HCT116 (cell line): ENCODE measurements at regions not wholly inside any gene's neighbourhood (a gene's known extent, or its start where the extent isn't known, plus 50 kb on each side); places are given as distances from the start of the nearest gene placed in this dataset.

ENCODE experiments used
- ATAC-seq: fragments of 200-7000 bp; cut with Tn5 transposase; 2 replicates; pipeline ENCODE4 v1.9.1; 2020; ENCODE audit warnings: mild to moderate bottlenecking, moderate library complexity
- BruUV-seq: library from RNA; stranded (reverse); fragments of 400-500 nt; replicated peaks from 2 replicates; lab custom pipeline; 2021; lab: Mats Ljungman, UMichigan
- CTCF ChIA-PET: fragments of 300-600 bp; sonication (Branson Sonifier 250); formaldehyde crosslinking; loops from one replicate; lab custom pipeline; 2021; ENCODE audit warnings: antibody characterized with exemption; lab: Charles Lee
- POLR2A ChIA-PET: fragments of 300-600, 350-600 bp; sonication (Branson Sonifier 250); formaldehyde crosslinking; loops from one replicate; lab custom pipeline; 2021; ENCODE audit warnings: antibody characterized with exemption; lab: Charles Lee
- RAD21 ChIA-PET, 2 experiments: fragments of 300-600 bp; sonication (Branson Sonifier 250); formaldehyde crosslinking; loops; one replicate each; lab custom pipeline; 2023; ENCODE audit warnings: low total read pairs in 2 of 2; ENCODE audit not compliant: uncharacterized antibody in 2 of 2, unreplicated experiment in 2 of 2, low non-redundant PET in 1 of 2; lab: Charles Lee
- DNase-seq: peaks from one replicate; pipeline ENCODE4 v3.0.0-alpha.2; 2010; ENCODE audit warnings: low read depth, low spot score
- H2AFZ ChIP-seq: fragments of 200-600 bp; shearing (Covaris generic), sonication (generic); 2 replicates; pipeline ENCODE4 v1.6.1; 2017; ENCODE audit warnings: low read depth, mixed run types, mixed read lengths, antibody characterized with exemption, low read length; ENCODE audit not compliant: poor library complexity, severe bottlenecking
- H3K27ac ChIP-seq: 2 replicates; pipeline ENCODE4 v1.5.1; 2012; ENCODE audit warnings: low read depth, low read length
- H3K27me3 ChIP-seq: fragments of 200-600 bp; sonication (generic); 2 replicates; pipeline ENCODE4 v1.6.1; 2016; ENCODE audit warnings: mixed run types, low read length, mixed read lengths; ENCODE audit not compliant: insufficient read depth
- H3K36me3 ChIP-seq, 2 experiments: fragments of 200-500 bp in 1 of 2; fragments of 200-600 bp in 1 of 2; sonication (Bioruptor generic) in 1 of 2; sonication (generic) in 1 of 2; 2 replicates each; pipeline versions ENCODE4 v1.5.1 to v1.6.1; 2014 to 2016; ENCODE audit warnings: low read length in 2 of 2, inconsistent platforms in 1 of 2, mixed read lengths in 1 of 2, mixed run types in 1 of 2; ENCODE audit not compliant: insufficient read depth in 2 of 2, control insufficient read depth in 1 of 2
- H3K4me1 ChIP-seq, 2 experiments: fragments of 200-600 bp in 1 of 2; sonication (generic) in 1 of 2; 2 replicates each; pipeline versions ENCODE4 v1.5.1 to v1.6.1; 2012 to 2017; ENCODE audit warnings: low read length in 2 of 2, inconsistent platforms in 1 of 2, mild to moderate bottlenecking in 1 of 2, mixed read lengths in 1 of 2, mixed run types in 1 of 2, moderate library complexity in 1 of 2; ENCODE audit not compliant: insufficient read depth in 2 of 2, control insufficient read depth in 1 of 2
- H3K4me2 ChIP-seq: fragments of 200-600 bp; sonication (generic); 2 replicates; pipeline ENCODE4 v1.6.1; 2017; ENCODE audit warnings: mixed run types, low read length, mixed read lengths
- H3K4me3 ChIP-seq, 2 experiments: fragments of 200-600 bp in 1 of 2; sonication (generic) in 1 of 2; replicated peaks in 1 of 2; 2 replicates each; pipeline ENCODE4 v1.5.1; 2011 to 2016; ENCODE audit warnings: low read length in 2 of 2, control low read depth in 1 of 2, low read depth in 1 of 2, mild to moderate bottlenecking in 1 of 2, mixed read lengths in 1 of 2, mixed run types in 1 of 2
- H3K79me2 ChIP-seq: fragments of 200-600 bp; sonication (generic); 2 replicates; pipeline ENCODE4 v1.6.1; 2017; ENCODE audit warnings: mild to moderate bottlenecking, mixed run types, low read length, moderate library complexity, mixed read lengths; ENCODE audit not compliant: insufficient read depth
- H3K9ac ChIP-seq: fragments of 200-600 bp; sonication (generic); 2 replicates; pipeline ENCODE4 v1.6.1; 2016; ENCODE audit warnings: low read length, mixed read lengths
- H3K9me2 ChIP-seq: fragments of 200-600 bp; sonication (generic), shearing (Covaris generic); 2 replicates; pipeline ENCODE4 v1.6.1; 2017; ENCODE audit warnings: mixed run types, mild to moderate bottlenecking, moderate library complexity; ENCODE audit not compliant: insufficient read depth
- H3K9me3 ChIP-seq, 2 experiments: fragments of 200-500 bp in 1 of 2; fragments of 200-600 bp in 1 of 2; sonication (Bioruptor generic) in 1 of 2; sonication (generic) in 1 of 2; 2 replicates each; pipeline ENCODE4 v1.6.1; 2014 to 2017; ENCODE audit warnings: low read length in 2 of 2, mixed read lengths in 2 of 2, inconsistent platforms in 1 of 2, low read depth in 1 of 2, mild to moderate bottlenecking in 1 of 2, mixed run types in 1 of 2, moderate library complexity in 1 of 2; ENCODE audit not compliant: control insufficient read depth in 1 of 2, insufficient read depth in 1 of 2
- H4K20me1 ChIP-seq: fragments of 200-600 bp; sonication (generic), shearing (Covaris generic); 2 replicates; pipeline ENCODE4 v1.6.1; 2017; ENCODE audit warnings: mixed run types, mild to moderate bottlenecking, moderate library complexity; ENCODE audit not compliant: insufficient read depth
- CBX3 ChIP-seq: IDR thresholded peaks from 2 replicates; pipeline ENCODE4 v1.6.1; 2012; ENCODE audit warnings: low read depth
- EGR1 ChIP-seq: IDR thresholded peaks from 2 replicates; pipeline ENCODE4 v1.6.1; 2012; ENCODE audit warnings: low read depth
- ELF1 ChIP-seq: IDR thresholded peaks from 2 replicates; pipeline ENCODE4 v1.6.1; 2012; ENCODE audit warnings: low read depth, borderline replicate concordance
- EZH2phosphoT487 ChIP-seq: fragments of 200-600 bp; IDR thresholded peaks from 2 replicates; pipeline ENCODE4 v1.6.1; 2018; ENCODE audit warnings: antibody characterized with exemption, borderline replicate concordance
- JUND ChIP-seq: IDR thresholded peaks from 2 replicates; pipeline ENCODE4 v1.6.1; 2012
- SIN3A ChIP-seq: IDR thresholded peaks from 2 replicates; pipeline ENCODE4 v1.6.1; 2012; ENCODE audit warnings: low read depth
- SP1 ChIP-seq: IDR thresholded peaks from 2 replicates; pipeline ENCODE4 v1.6.1; 2012; ENCODE audit warnings: low read depth
- TCF7L2 ChIP-seq: IDR thresholded peaks from 2 replicates; pipeline ENCODE4 v1.7.0; 2011; ENCODE audit warnings: borderline replicate concordance, inconsistent platforms; ENCODE audit not compliant: insufficient read depth, insufficient read length; ENCODE audit errors: extremely low read depth
- YY1 ChIP-seq: IDR thresholded peaks from 2 replicates; pipeline ENCODE4 v1.6.1; 2011; ENCODE audit warnings: low read length, low read depth, moderate library complexity, mild to moderate bottlenecking; ENCODE audit not compliant: insufficient replicate concordance; ENCODE audit errors: extremely low read depth
- ZFX ChIP-seq: fragments of 450-650 bp; IDR thresholded peaks from 2 replicates; pipeline ENCODE4 v1.6.1; 2017
- intact Hi-C: fragments of 100-400 bp; cut with micrococcal nuclease; formaldehyde crosslinking; loops from 2 replicates; pipeline ENCODE4 v1.10.0; 2022
- TF ChIP-seq, protein P1 (sequence below): IDR thresholded peaks from 2 replicates; pipeline ENCODE4 v1.6.1; 2012; ENCODE audit warnings: low read depth
- TF ChIP-seq, protein P2 (sequence below), 3 experiments: fragments of 200-600 bp in 1 of 3; sonication (generic) in 1 of 3; IDR thresholded peaks in 2 of 3; conservative IDR thresholded peaks in 1 of 3; 2 replicates each; pipeline ENCODE4 v1.5.1; 2012 to 2017; ENCODE audit warnings: low read depth in 2 of 3, low read length in 2 of 3, antibody characterized with exemption in 1 of 3, borderline replicate concordance in 1 of 3, control low read depth in 1 of 3, mild to moderate bottlenecking in 1 of 3, mixed read lengths in 1 of 3, mixed run types in 1 of 3, moderate library complexity in 1 of 3; ENCODE audit not compliant: insufficient read depth in 1 of 3

DNA sequence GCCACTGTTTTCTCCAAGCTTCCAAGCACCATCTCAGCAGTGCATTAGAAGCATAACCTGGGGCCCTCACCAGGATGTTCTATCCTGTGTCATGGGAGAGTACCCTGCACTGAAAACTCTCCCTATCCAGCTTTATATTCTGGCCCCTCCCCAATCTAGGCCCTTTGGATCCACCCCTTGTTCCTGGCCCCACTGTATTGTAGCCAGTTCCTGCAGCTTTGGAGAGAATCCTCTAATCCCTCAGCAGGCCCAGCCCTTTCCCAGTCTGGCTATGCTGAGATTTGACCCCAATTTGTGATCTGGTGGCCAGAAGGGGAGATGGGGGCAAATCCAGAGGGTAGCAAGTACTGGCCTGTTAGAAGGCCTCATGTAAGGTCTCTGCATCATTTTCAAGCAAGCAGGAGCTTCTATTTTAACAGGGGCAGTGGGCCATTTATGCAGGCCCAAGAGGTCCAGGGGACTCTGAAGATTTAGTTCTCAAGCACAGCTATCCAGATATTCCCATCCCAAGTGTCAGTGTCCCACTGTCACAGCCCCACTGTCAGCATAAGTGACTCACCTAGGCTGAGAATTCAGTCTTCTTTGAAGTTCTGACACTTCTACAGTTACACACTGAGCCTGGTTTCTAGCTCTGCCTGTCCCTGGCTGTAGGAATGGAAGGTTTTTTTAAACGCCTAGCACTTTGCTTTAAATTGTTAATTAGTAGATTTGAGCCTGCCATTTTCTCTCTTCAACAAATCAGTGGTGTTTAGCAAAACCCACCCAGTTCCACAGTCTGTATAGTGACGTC is 589.5 kb upstream of the CADM1 start:
- ChIA-PET RAD21 (no interaction called here), POLR2A (no interaction called here), CTCF (no interaction called here)
- H3K9me3 ChIP-seq: no peaks in the 10 kb centered on the region
- no peak overlapping the region for H3K9ac ChIP-seq
- H3K27ac ChIP-seq: no peak overlapping the region
- H3K36me3 ChIP-seq: no peaks in the 10 kb centered on the region
- no peaks in the 10 kb centered on the region for H3K27me3 ChIP-seq
- H3K9me2 ChIP-seq: no peaks in the 10 kb centered on the region
- H3K79me2 ChIP-seq: no peaks in the 10 kb centered on the region
- no TSS peak for BruUV-seq
- no peak overlapping the region for H3K4me3 ChIP-seq
- TF ChIP-seq YY1 (no peak), CBX3 (no peak), SIN3A (no peak), EZH2phosphoT487 (no peak), ZFX (no peak), JUND (no peak), EGR1 (no peak), TCF7L2 (no peak), ELF1 (no peak), SP1 (no peak)
- TF ChIP-seq, protein P1, sequence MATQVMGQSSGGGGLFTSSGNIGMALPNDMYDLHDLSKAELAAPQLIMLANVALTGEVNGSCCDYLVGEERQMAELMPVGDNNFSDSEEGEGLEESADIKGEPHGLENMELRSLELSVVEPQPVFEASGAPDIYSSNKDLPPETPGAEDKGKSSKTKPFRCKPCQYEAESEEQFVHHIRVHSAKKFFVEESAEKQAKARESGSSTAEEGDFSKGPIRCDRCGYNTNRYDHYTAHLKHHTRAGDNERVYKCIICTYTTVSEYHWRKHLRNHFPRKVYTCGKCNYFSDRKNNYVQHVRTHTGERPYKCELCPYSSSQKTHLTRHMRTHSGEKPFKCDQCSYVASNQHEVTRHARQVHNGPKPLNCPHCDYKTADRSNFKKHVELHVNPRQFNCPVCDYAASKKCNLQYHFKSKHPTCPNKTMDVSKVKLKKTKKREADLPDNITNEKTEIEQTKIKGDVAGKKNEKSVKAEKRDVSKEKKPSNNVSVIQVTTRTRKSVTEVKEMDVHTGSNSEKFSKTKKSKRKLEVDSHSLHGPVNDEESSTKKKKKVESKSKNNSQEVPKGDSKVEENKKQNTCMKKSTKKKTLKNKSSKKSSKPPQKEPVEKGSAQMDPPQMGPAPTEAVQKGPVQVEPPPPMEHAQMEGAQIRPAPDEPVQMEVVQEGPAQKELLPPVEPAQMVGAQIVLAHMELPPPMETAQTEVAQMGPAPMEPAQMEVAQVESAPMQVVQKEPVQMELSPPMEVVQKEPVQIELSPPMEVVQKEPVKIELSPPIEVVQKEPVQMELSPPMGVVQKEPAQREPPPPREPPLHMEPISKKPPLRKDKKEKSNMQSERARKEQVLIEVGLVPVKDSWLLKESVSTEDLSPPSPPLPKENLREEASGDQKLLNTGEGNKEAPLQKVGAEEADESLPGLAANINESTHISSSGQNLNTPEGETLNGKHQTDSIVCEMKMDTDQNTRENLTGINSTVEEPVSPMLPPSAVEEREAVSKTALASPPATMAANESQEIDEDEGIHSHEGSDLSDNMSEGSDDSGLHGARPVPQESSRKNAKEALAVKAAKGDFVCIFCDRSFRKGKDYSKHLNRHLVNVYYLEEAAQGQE: no peak
- TF ChIP-seq, protein P2, sequence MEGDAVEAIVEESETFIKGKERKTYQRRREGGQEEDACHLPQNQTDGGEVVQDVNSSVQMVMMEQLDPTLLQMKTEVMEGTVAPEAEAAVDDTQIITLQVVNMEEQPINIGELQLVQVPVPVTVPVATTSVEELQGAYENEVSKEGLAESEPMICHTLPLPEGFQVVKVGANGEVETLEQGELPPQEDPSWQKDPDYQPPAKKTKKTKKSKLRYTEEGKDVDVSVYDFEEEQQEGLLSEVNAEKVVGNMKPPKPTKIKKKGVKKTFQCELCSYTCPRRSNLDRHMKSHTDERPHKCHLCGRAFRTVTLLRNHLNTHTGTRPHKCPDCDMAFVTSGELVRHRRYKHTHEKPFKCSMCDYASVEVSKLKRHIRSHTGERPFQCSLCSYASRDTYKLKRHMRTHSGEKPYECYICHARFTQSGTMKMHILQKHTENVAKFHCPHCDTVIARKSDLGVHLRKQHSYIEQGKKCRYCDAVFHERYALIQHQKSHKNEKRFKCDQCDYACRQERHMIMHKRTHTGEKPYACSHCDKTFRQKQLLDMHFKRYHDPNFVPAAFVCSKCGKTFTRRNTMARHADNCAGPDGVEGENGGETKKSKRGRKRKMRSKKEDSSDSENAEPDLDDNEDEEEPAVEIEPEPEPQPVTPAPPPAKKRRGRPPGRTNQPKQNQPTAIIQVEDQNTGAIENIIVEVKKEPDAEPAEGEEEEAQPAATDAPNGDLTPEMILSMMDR (IDR thresholded peaks at IDR 0.05 in 2 of 3, conservative IDR thresholded peaks at IDR 0.05 in 1 of 3; ENCODE audit: borderline replicate concordance in 1 of 3, insufficient read depth in 1 of 3, low read depth in 2 of 3, low read length in 2 of 3): no peak
- H3K4me2 ChIP-seq: no peak overlapping the region
- DNase-seq (no peak), ATAC-seq (no peak)
- H4K20me1 ChIP-seq: no peaks in the 10 kb centered on the region
- intact Hi-C loops: no loop called here
- no peaks in the 10 kb centered on the region for H3K4me1 ChIP-seq
- H2AFZ ChIP-seq: no peak overlapping the region
